ENCODE measurements at regions not wholly inside any gene's neighbourhood (a gene's known extent, or its start where the extent isn't known, plus 50 kb on each side); places are given as distances from the start of the nearest gene placed in this dataset.

DNA sequence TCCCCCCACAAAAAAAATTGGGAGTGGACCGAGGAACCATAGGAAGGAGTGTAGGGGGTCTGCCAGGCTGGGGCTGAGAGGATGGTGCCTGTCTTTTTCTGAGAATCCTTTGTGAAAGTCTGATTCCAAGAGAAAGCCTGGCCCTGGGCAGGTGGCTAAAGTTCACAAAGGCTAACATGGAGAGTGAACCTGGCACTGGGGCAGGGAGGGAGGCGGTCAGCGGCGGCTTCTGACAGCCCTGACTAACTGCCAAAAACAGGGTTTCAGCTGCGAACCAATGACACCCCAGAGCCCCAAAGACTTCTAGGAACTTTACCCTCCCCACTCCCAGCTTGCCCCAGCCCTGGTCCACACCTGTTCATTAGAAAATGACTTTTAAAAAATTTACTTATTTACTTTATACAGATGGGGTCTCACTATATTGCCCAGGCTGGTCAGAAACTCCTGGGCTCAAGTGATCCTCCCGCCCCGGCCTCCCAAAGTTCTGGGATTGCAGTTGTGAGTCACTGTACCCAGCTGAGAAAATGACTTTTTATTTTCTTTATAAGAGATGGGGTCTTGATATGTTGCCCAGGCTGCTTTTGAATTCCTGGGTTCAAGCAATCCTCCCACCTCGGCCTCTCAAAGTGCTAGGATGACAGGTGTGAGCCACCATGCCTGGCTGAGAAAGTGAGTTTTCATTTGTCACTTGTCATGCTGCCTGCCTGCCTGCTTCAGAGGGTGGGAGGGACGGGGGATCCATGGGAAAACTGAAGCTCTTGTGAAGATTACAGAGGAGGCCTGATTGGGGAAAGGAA lies 61.0 kb upstream of the DUSP5 start:
- H3K36me3 ChIP-seq, result no peaks in the 10 kb centered on the region
- no peak overlapping the region for H3K4me3 ChIP-seq (ENCODE audit: low read depth in 1 of 2, low read length in 1 of 2)
- H3K27ac ChIP-seq, result no peak overlapping the region
- no peaks in the 10 kb centered on the region for H3K9me3 ChIP-seq
- no peaks in the 10 kb centered on the region for H3K27me3 ChIP-seq
- TF ChIP-seq, protein P1, sequence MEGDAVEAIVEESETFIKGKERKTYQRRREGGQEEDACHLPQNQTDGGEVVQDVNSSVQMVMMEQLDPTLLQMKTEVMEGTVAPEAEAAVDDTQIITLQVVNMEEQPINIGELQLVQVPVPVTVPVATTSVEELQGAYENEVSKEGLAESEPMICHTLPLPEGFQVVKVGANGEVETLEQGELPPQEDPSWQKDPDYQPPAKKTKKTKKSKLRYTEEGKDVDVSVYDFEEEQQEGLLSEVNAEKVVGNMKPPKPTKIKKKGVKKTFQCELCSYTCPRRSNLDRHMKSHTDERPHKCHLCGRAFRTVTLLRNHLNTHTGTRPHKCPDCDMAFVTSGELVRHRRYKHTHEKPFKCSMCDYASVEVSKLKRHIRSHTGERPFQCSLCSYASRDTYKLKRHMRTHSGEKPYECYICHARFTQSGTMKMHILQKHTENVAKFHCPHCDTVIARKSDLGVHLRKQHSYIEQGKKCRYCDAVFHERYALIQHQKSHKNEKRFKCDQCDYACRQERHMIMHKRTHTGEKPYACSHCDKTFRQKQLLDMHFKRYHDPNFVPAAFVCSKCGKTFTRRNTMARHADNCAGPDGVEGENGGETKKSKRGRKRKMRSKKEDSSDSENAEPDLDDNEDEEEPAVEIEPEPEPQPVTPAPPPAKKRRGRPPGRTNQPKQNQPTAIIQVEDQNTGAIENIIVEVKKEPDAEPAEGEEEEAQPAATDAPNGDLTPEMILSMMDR (IDR thresholded peaks at IDR 0.05), result no peak
- H3K4me1 ChIP-seq (ENCODE audit: control insufficient read depth in 1 of 2, insufficient read depth in 1 of 2, low read depth in 1 of 2, low read length in 1 of 2), result no peaks in the 10 kb centered on the region

DNA sequence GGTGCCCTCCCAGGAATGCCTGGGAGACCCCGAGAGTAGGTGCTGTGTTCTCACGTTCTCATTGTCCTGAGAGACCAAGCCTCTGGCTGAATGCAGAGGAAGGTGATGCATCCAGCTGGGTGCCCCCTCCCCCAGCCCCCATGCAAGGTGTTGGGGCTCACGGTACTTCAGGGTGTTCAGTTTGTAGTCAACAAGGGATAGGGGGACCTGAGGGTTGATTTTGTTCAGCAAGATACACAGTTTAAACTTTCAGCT lies 60.4 kb upstream of the DUSP5 start:
- H3K27ac ChIP-seq, result no peak overlapping the region
- H3K36me3 ChIP-seq, result no peaks in the 10 kb centered on the region
- TF ChIP-seq, protein P1 (IDR thresholded peaks at IDR 0.05), result no peak
- no peak overlapping the region for H3K4me3 ChIP-seq (ENCODE audit: low read depth in 1 of 2, low read length in 1 of 2)
- H3K9me3 ChIP-seq, result no peaks in the 10 kb centered on the region
- H3K4me1 ChIP-seq (ENCODE audit: control insufficient read depth in 1 of 2, insufficient read depth in 1 of 2, low read depth in 1 of 2, low read length in 1 of 2), result no peaks in the 10 kb centered on the region
- H3K27me3 ChIP-seq, result no peaks in the 10 kb centered on the region

DNA sequence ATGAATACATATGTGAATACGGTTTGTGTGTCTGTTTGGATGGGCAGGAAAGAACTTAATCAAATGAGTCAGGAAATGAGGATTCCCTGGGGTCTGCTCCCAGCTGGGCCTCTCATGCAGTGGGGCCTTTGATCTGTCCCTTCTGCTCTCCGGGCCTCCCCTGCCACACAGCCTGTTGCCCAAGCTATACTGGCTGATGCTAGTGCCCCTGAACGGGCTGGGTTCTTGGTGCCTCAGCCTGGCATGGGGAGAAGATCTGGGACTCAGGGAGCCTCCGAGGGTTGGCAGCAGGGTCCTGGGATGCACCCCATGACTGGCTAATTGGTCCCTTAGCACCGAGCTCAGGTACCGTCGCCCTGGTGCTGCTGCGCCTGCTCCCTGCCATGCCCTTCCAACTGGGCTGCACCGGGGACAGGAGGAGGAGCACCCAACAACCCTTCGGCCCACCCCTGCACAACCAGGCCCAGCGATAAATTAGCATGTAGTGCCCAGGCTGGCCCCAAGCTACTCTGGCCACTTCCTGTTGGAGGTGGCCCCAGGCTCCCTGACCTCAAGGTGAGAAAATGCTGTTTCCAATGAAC lies 59.9 kb upstream of the DUSP5 start:
- Histone ChIP-seq H3K36me3 (no peaks in the 10 kb centered on the region), H3K27ac (no peak overlapping the region), H3K4me1 (ENCODE audit: control insufficient read depth in 1 of 2, insufficient read depth in 1 of 2, low read depth in 1 of 2, low read length in 1 of 2) (no peaks in the 10 kb centered on the region), H3K4me3 (ENCODE audit: low read depth in 1 of 2, low read length in 1 of 2) (no peak overlapping the region), H3K9me3 (no peaks in the 10 kb centered on the region), H3K27me3 (no peaks in the 10 kb centered on the region)
- TF ChIP-seq, protein P1 (IDR thresholded peaks at IDR 0.05), result no peak

DNA sequence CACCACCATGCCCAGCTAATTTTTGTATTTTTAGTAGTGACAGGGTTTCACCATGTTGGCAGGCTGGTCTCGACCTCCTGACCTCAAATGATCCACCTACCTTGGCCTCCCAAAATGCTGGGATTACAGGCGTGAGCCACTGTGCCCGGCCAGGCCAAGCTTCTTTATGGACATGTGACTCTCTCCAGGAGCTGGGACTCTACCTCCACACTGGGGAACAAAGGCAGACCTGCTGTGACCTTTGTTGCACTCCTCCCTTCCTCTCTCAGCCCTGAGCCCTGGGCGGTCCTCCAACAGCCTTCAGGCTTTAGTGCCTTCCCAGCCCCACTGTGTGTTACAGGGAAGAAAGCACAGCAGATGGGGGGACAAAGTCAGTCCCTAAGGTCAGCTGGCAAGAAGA lies 55.0 kb upstream of the DUSP5 start:
- H3K36me3 ChIP-seq, result no peaks in the 10 kb centered on the region
- H3K9me3 ChIP-seq, result no peaks in the 10 kb centered on the region
- H3K27me3 ChIP-seq, result no peaks in the 10 kb centered on the region
- no peaks in the 10 kb centered on the region for H3K4me1 ChIP-seq (ENCODE audit: control insufficient read depth in 1 of 2, insufficient read depth in 1 of 2, low read depth in 1 of 2, low read length in 1 of 2)
- H3K4me3 ChIP-seq (ENCODE audit: low read depth in 1 of 2, low read length in 1 of 2), result no peak overlapping the region
- TF ChIP-seq, protein P1 (IDR thresholded peaks at IDR 0.05), result no peak
- H3K27ac ChIP-seq, result no peak overlapping the region

DNA sequence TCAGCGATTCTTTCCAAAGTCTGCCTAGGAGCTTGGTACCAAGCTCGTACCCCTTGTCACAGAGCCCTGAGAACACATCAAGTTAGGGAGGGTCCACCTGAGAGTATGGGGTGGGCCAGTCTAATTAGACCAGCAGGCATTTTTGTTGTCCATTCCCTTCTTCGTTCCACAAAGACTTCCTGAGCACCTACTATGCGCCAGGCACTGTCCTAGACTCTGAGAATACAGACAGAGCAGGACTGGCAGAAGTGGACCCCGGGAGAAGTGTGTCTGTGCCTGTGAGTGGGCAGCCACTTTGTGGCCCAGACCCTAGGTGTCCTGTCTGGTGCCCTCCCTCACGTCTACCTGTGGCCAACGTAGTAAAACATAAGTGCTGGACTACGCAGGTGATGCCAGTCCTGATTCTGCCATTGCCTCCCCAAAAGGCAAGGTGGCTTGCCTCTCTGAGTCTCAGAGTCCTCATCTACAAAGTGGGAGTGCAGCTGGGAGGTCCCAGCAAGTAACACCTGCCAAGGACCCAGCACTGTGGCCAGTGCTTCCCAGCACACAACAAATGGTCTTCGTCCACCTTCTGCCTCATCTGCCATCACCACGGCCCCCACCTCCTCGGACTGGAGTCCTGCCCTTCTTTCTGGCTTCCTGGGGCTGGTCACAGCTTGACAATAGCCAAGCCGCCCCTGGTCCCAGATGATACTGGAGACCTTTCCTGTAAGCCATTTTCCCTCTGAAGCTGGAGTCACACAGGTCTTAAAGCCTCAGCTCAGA lies 54.3 kb upstream of the DUSP5 start:
- no peaks in the 10 kb centered on the region for H3K36me3 ChIP-seq
- H3K27ac ChIP-seq, result no peak overlapping the region
- TF ChIP-seq, protein P1 (IDR thresholded peaks at IDR 0.05), result no peak
- H3K4me1 ChIP-seq (ENCODE audit: control insufficient read depth in 1 of 2, insufficient read depth in 1 of 2, low read depth in 1 of 2, low read length in 1 of 2), result no peaks in the 10 kb centered on the region
- no peaks in the 10 kb centered on the region for H3K27me3 ChIP-seq
- no peaks in the 10 kb centered on the region for H3K9me3 ChIP-seq
- H3K4me3 ChIP-seq (ENCODE audit: low read depth in 1 of 2, low read length in 1 of 2), result no peak overlapping the region
